Glutamatergic neuron (in vitro differentiated cells): ENCODE measurements at regions not wholly inside any gene's neighbourhood (a gene's known extent, or its start where the extent isn't known, plus 50 kb on each side); places are given as distances from the start of the nearest gene placed in this dataset.

Source experiments
- DNase-seq: peaks from one replicate; pipeline ENCODE4 v3.0.0; 2022
- H3K27ac Mint-ChIP-seq: one replicate; pipeline ENCODE4 v1.8.0; 2020; ENCODE audit warnings: mild to moderate bottlenecking, mixed read lengths, inconsistent platforms; ENCODE audit not compliant: unreplicated experiment
- H3K27me3 Mint-ChIP-seq: one replicate; pipeline ENCODE4 v1.8.0; 2020; ENCODE audit warnings: mild to moderate bottlenecking, moderate library complexity, mixed read lengths, inconsistent platforms; ENCODE audit not compliant: unreplicated experiment
- H3K36me3 Mint-ChIP-seq: one replicate; pipeline ENCODE4 v1.8.0; 2020; ENCODE audit warnings: mild to moderate bottlenecking, mixed read lengths, inconsistent platforms; ENCODE audit not compliant: unreplicated experiment
- H3K4me1 Mint-ChIP-seq: one replicate; pipeline ENCODE4 v1.8.0; 2020; ENCODE audit warnings: mild to moderate bottlenecking, low read depth, mixed read lengths, inconsistent platforms; ENCODE audit not compliant: unreplicated experiment
- H3K4me3 Mint-ChIP-seq: one replicate; pipeline ENCODE4 v1.8.0; 2020; ENCODE audit warnings: mild to moderate bottlenecking, mixed read lengths, inconsistent platforms; ENCODE audit not compliant: unreplicated experiment
- H3K9me3 Mint-ChIP-seq: one replicate; pipeline ENCODE4 v1.8.0; 2020; ENCODE audit warnings: mild to moderate bottlenecking, moderate library complexity, mixed read lengths, inconsistent platforms; ENCODE audit not compliant: unreplicated experiment
- TF ChIP-seq, protein P1 (sequence below): fragments of 200-600 bp; sonication (generic); IDR thresholded peaks from one replicate; pipeline ENCODE4 v1.5.0; 2021; ENCODE audit not compliant: partially characterized antibody, unreplicated experiment

DNA sequence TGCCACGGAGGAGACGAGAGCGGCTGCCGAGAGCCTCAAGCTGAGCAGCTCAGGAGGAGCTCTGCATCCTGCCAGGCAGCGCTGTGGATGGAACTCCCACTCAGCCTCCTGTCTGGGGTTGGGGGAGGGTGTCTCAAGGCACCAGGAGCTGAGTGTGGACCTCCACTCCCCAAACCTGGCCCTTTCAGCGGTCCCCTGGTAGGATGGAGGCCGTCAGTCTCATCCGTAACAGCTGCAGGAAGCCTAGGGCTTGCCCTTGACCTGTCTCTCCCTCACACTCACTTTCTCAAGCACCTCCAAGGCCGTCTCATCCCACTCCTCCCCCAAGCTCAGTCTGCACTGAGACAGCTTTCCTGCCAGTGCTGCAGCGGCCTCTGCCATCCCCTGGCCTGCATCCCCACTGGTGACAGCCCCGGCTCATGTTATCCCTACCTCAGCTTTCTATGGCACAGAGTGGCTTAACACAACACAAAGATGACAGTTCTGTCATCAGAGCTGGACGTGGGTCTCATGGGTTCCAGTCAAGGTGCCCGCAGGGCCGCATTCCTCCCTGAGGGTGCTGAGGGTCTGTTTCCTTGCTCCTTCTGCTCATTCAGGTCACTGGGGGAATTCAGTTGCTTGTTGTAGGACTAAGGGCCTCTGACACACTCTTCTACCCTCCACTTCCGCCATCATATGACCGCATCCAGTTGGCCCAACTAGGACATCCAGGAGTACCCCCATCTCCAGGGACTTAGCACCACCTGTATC lies 341.9 kb upstream of the B3GAT1 start:
- H3K27me3 Mint-ChIP-seq, result no peaks in the 10 kb centered on the region

DNA sequence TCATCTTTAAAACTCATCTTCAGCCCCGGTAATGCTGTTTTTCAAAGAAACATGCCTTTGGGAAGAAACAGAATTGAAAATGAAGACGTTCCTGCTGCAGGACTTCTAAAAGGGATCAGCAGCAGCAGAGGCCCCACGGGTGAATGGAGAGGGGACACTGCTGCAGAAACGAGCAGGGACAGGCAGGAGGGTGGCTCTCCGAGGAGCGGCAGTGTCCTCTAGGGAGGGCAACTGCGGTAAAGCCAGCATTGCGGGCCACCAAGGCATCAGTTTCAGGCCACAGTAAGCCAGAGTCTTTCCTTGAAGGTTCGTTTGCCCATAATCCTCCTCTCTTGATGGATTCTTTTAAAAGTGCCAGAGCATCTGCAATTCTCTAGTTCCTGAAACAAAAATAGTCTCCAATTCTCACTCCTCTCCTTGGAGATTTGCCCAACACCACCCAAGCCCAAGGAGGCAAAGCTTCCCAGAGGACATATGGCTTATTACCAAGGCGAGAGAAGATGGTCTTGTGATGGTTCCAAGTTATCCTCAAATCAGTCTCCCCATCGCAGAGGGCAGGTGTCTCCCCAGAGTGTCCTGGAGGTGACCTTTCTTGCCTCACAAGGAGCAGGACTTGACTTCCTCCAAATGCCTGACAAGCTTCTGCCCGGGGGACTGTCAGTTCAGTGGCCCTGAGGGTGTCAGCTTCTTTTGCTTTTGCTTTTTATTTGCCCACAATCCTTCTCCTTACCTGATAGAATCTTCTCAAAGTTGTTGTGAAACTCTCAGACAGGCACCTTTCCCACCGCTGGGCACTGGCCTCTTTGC lies 341.1 kb upstream of the B3GAT1 start:
- TF ChIP-seq, protein P1, sequence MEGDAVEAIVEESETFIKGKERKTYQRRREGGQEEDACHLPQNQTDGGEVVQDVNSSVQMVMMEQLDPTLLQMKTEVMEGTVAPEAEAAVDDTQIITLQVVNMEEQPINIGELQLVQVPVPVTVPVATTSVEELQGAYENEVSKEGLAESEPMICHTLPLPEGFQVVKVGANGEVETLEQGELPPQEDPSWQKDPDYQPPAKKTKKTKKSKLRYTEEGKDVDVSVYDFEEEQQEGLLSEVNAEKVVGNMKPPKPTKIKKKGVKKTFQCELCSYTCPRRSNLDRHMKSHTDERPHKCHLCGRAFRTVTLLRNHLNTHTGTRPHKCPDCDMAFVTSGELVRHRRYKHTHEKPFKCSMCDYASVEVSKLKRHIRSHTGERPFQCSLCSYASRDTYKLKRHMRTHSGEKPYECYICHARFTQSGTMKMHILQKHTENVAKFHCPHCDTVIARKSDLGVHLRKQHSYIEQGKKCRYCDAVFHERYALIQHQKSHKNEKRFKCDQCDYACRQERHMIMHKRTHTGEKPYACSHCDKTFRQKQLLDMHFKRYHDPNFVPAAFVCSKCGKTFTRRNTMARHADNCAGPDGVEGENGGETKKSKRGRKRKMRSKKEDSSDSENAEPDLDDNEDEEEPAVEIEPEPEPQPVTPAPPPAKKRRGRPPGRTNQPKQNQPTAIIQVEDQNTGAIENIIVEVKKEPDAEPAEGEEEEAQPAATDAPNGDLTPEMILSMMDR, result no peak
- Mint-ChIP-seq H3K27ac (no peak overlapping the region), H3K9me3 (peaks cover 8% of the 10 kb centered on the region), H3K36me3 (no peaks in the 10 kb centered on the region), H3K27me3 (no peaks in the 10 kb centered on the region), H3K4me3 (no peak overlapping the region), H3K4me1 (peaks cover 9% of the 10 kb centered on the region)
- DNase-seq, result no peak

More for the DNA sequence above, 341.9 kb upstream of the B3GAT1 start:
- H3K36me3 Mint-ChIP-seq, result no peaks in the 10 kb centered on the region
- no peak overlapping the region for H3K4me3 Mint-ChIP-seq
- DNase-seq, result no peak
- TF ChIP-seq, protein P1, result no peak
- peaks cover 4% of the 10 kb centered on the region for H3K9me3 Mint-ChIP-seq
- peaks cover 15% of the 10 kb centered on the region for H3K4me1 Mint-ChIP-seq
- H3K27ac Mint-ChIP-seq, result no peak overlapping the region

DNA sequence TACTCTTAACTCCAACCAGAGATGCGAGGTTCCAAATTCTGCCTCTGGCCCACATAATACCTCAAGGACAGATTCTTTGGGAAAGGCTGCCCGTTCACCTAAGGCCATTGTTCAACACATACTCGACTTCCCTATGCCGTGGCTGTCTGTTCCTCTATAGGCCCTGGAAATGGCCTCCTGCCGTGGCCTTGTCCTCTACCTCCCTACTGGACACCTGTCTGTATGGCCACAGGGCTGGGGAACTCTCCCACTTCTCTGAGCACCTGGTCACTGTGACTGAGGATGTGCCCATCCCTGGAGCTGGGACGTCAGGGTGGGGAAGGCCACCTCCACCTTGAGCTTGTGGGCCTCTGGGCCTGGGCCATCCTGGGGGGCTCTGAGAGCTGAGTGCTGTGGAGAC lies 340.5 kb upstream of the B3GAT1 start:
- peaks cover 8% of the 10 kb centered on the region for H3K9me3 Mint-ChIP-seq
- peaks cover 3% of the 10 kb centered on the region for H3K4me1 Mint-ChIP-seq
- no peaks in the 10 kb centered on the region for H3K36me3 Mint-ChIP-seq
- no peak for DNase-seq
- H3K4me3 Mint-ChIP-seq, result no peak overlapping the region
- H3K27me3 Mint-ChIP-seq, result no peaks in the 10 kb centered on the region
- TF ChIP-seq, protein P1, result no peak
- H3K27ac Mint-ChIP-seq, result no peak overlapping the region

DNA sequence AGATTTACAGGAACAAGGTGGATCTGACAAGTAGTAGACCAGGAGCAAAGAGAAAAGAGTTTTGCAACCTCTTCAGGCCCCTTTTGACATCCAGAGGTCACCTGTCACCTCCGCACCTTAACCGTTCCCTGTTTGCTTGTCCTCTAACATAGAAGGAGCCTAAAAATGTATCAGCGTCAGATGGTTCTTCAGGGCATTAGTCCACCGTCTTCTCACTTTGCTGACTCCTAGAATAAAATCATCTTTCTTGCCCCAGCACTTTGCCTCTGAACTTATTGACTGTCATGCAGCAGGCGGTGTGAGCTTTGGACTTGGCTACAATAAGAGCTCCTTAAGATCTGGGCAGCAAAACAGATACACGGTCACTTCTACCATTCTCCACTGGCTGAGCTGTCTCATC lies 339.7 kb upstream of the B3GAT1 start:
- Mint-ChIP-seq H3K9me3 (peaks cover 8% of the 10 kb centered on the region), H3K27ac (no peak overlapping the region), H3K4me3 (no peak overlapping the region), H3K4me1 (peaks cover 2% of the 10 kb centered on the region), H3K36me3 (no peaks in the 10 kb centered on the region), H3K27me3 (no peaks in the 10 kb centered on the region)
- TF ChIP-seq, protein P1, result no peak
- no peak for DNase-seq
